Fibroblast of villous mesenchyme (primary cell): ENCODE measurements at regions not wholly inside any gene's neighbourhood (a gene's known extent, or its start where the extent isn't known, plus 50 kb on each side); places are given as distances from the start of the nearest gene placed in this dataset.

Source experiments
- DNase-seq: peaks from one replicate; pipeline ENCODE4 v3.0.0-alpha.2; 2010; ENCODE audit warnings: low read depth
- H3K4me3 ChIP-seq: 2 replicates; pipeline ENCODE4 v1.5.1; 2011; ENCODE audit warnings: low read depth, mild to moderate bottlenecking, low read length
- TF ChIP-seq, protein P1 (sequence below): IDR thresholded peaks from 2 replicates; pipeline ENCODE4 v1.5.1; 2012; ENCODE audit warnings: low read depth, mild to moderate bottlenecking, low read length; ENCODE audit not compliant: insufficient read depth

- DNase-seq: no peak
- TF ChIP-seq, protein P1, sequence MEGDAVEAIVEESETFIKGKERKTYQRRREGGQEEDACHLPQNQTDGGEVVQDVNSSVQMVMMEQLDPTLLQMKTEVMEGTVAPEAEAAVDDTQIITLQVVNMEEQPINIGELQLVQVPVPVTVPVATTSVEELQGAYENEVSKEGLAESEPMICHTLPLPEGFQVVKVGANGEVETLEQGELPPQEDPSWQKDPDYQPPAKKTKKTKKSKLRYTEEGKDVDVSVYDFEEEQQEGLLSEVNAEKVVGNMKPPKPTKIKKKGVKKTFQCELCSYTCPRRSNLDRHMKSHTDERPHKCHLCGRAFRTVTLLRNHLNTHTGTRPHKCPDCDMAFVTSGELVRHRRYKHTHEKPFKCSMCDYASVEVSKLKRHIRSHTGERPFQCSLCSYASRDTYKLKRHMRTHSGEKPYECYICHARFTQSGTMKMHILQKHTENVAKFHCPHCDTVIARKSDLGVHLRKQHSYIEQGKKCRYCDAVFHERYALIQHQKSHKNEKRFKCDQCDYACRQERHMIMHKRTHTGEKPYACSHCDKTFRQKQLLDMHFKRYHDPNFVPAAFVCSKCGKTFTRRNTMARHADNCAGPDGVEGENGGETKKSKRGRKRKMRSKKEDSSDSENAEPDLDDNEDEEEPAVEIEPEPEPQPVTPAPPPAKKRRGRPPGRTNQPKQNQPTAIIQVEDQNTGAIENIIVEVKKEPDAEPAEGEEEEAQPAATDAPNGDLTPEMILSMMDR: no peak
- H3K4me3 ChIP-seq: no peak overlapping the region
Measured at GRCh38 chr4:19117022-19117421, 1095.5 kb upstream of the LCORL start.

GRCh38 chr4:19104176-19104575, 1082.6 kb upstream of the LCORL start:
- TF ChIP-seq, protein P1: no peak

DNA sequence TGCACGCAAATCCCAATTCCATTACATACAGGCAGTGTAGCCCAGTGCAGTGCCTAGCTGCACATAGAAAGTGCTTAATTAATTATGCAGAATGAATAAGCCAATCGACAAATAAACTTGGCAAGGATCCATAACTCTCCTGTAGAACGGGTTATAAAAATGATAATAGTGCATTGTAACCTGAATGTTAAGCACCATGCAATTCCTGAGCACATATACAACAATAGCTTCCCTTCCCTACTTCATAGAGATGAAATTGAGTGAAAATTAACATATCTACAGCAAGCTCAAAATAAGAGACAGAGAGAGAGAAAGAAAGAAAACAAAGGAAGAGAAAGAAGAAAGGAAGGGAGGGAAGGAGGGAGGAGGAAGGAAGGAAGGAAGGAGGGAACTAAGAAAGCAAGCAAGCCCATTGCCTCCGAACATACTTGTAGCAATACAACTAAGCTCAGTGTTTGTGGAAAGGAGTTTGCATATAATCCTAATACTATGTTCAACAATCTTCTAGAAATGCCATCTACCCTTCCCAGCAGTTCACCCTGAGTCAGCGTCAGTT, 1074.0 kb upstream of the LCORL start:
- no peak for DNase-seq
- no peak overlapping the region for H3K4me3 ChIP-seq
- TF ChIP-seq, protein P1: no peak

More at GRCh38 chr4:19104176-19104575, 1082.6 kb upstream of the LCORL start:
- DNase-seq: no peak
- no peak overlapping the region for H3K4me3 ChIP-seq

- DNase-seq: no peak
- no peak overlapping the region for H3K4me3 ChIP-seq
- TF ChIP-seq, protein P1: no peak
Measured at GRCh38 chr4:19093951-19094350, 1072.4 kb upstream of the LCORL start.

- DNase-seq: no peak
- H3K4me3 ChIP-seq: no peak overlapping the region
- TF ChIP-seq, protein P1: no peak
Measured at GRCh38 chr4:19092797-19093196, 1071.2 kb upstream of the LCORL start.

DNA sequence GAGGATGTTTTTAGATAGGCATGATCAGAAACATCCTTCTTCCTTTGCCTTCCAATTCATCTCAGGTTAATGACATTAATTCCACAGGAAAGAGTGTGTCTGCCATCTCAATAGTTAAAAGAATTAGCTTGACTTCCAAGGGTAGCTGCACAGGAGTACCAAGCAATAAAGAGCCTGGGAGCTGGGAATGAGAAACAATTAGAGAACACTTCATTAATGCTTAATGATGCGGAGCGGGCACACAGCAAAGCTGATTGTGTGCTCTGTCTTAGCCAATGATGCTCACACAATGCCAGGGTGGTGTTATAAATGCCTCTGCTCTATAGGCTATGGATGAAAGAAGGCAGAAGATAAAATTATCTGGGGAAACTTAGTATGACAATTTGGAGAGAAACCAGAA, 1052.5 kb upstream of the LCORL start:
- no peak for DNase-seq
- TF ChIP-seq, protein P1: no peak
- H3K4me3 ChIP-seq: no peak overlapping the region

DNA sequence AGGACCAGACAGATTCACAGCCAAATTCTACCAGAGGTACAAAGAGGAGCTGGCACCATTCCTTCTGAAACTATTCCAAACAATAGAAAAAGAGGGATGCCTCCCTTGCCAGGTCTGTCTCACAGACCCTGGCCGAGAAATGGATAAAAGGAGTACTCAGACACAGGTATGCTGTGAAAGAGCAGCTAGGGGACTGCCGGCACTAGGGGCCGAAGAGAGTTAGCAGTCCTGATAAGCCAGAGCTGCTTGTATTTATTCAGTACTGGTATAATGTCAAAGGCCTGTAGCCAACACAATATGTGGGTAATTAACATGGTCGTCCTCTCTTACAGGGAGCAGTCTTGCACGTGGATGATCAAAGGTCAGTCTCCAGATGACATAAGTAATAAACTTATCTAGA, 1042.1 kb upstream of the LCORL start:
- TF ChIP-seq, protein P1: no peak
- no peak overlapping the region for H3K4me3 ChIP-seq
- DNase-seq: no peak
